Esophagus muscularis mucosa (tissue), 2 donors: ENCODE measurements at regions not wholly inside any gene's neighbourhood (a gene's known extent, or its start where the extent isn't known, plus 50 kb on each side); places are given as distances from the start of the nearest gene placed in this dataset.

ENCODE experiments used
- POLR2A ChIP-seq: fragments of 450-650 bp; IDR thresholded peaks from one replicate; pipeline ENCODE4 v1.6.1; 2017; ENCODE audit warnings: antibody characterized with exemption, moderate library complexity, mild to moderate bottlenecking, low read depth
- POLR2AphosphoS5 ChIP-seq, 2 donors: sonication (generic); formaldehyde crosslinking; IDR thresholded peaks; one replicate each; pipeline ENCODE4 v1.6.1; 2017; ENCODE audit warnings: antibody characterized with exemption in 2 of 2

GRCh38 chr2:236959036-236959435, 126.7 kb upstream of the COPS8 start:
- TF ChIP-seq POLR2AphosphoS5 (IDR thresholded peaks at IDR 0.05) = no peak
- no peak for TF ChIP-seq POLR2A
